Central memory CD4-positive, alpha-beta T cell (primary cell): ENCODE measurements at regions not wholly inside any gene's neighbourhood (a gene's known extent, or its start where the extent isn't known, plus 50 kb on each side); places are given as distances from the start of the nearest gene placed in this dataset.
"Not testable (repeated sequence)": the region's sequence is repeated elsewhere in the genome, so short reads cannot be mapped to it uniquely, and the experiment has no call there.

Experiments
- DNase-seq: peaks from one replicate; pipeline ENCODE4 v3.0.0; 2022

DNA sequence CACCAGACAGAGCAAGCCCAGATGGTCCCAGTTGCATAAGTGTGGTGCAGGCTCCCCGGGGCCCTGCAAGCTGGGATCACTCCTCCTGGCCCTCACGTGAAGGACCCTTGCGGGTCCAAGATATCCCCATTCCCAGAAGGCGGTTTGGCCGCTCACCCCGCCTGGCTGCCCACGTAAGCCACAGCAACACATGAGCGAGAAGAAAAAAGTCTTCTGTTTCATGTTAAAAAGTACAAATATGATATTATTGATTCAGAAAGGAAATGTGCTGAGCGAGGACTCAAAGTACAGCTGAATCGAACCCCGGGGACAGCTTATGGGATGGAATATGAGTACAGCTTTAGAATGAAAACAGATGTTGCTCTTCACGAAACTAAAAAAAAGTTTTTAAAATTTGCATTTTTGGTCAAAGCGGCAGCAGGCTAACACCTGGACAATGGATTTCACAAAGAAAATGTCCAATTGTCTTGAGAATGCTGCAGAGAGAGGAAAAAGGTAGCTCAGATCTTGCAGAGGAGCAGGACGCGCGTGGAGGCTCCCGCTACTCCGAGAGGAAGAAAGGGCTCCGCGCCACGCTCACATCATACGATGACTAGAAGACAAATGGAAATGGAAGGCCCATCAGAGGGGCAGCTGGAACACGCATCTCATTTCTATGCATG is 427.6 kb downstream of the IRX1 start:
- no peak for DNase-seq

- DNase-seq, result no peak
Measured at GRCh38 chr5:4023753-4024335, 428.2 kb downstream of the IRX1 start.

- DNase-seq, result no peak
Measured at GRCh38 chr5:4027088-4027734, 431.6 kb downstream of the IRX1 start.

GRCh38 chr5:4028384-4028783 is 432.8 kb downstream of the IRX1 start:
- no peak for DNase-seq

- DNase-seq, result not testable (repeated sequence)
Measured at GRCh38 chr5:4033546-4033945, 437.9 kb downstream of the IRX1 start.

DNA sequence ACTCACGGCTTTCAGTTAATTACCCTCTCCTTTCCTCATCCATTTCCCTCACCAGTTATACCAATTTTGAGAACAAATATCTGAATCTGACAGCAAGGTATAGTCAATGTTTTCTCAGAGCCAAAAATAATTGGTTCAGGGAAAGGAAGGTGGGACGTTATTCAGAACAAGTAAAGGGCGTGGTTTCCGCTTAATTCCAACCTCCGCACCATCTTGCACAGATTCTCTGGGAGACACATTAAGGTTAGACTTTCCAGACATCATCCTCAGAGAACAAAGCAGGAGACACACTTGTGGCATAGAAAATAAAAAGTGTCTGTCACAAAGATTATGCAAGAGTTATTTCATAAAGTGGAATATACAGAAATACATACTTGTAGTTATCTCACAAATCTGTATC is 441.2 kb downstream of the IRX1 start:
- no peak for DNase-seq

DNA sequence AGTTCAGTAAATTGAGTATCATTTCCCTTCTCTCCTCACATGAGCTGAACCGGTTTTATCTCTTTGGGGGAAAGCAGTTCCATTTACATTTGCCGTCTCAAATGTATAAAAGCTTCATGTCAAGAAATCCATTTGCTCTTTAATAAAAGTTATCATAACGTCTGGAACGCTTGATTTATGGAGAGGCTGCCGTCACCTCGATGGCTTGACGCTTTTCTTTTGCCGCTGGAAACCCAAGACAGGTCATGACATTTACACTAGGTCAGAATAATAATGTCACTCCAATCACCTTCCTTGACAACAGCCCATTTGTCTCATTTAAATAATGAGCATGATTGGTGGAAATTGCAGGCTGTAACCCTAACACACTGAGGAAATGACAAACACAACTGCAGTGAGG is 443.4 kb downstream of the IRX1 start:
- no peak for DNase-seq

- DNase-seq, result no peak
Measured at GRCh38 chr5:4042311-4042710, 446.7 kb downstream of the IRX1 start.

DNA sequence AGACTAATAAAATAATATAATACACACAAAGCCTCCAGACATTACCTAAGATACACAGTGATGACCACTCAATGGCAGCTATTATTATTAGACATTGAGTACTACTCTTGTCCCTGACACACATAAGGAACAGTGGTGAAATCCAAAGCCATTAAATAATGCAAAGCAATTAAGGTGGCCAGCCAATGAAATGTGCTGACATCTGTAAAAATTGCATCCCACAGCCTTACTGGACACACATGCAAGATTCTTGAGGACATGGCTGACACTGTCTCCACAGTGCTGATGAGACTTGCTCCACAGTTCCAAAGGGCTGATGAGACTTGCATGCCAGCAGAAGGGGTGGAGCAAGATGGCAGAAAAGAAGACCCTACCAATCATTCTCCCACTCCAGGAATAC is 447.5 kb downstream of the IRX1 start:
- no peak for DNase-seq

DNA sequence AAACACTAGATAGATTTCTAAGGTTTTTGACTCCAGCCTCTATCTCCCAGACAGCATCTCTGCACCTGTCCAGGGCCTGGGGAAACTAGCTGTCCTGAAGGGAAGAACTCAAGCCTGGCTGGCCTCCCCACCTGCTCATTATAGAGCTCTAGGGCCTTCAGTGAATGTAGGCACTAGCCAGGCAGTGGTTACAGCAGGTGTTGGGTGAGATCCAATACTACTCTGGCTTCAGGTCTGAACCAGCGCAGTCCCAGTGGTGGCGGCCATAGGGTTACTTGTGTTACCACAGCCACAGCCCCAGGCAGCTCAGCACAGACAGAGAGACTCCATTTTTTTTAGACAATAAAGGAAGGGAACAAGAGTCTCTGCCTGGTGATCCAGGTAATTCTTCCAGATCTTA is 449.2 kb downstream of the IRX1 start:
- DNase-seq, result no peak

- DNase-seq, result no peak
Measured at GRCh38 chr5:4048398-4048797, 452.8 kb downstream of the IRX1 start.

GRCh38 chr5:4050203-4050602 is 454.6 kb downstream of the IRX1 start:
- no peak for DNase-seq

DNA sequence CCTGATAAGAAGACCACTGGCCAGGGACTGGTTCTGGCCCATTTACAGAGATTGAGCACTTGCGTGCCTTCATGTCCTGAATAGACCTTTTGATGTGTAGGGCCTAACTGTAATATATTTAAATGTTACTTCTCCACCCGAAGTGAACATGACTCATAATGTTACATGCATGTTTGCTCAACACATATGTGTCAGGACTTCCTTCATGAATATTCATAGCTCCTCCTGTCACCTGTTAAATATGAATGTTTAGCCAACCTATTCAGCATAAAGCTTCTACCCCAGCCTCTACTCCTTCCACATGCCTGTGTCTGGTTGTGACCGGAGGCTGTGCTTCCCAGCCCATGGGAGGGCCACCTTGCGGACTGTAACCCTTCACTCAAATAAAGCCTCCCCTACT is 457.5 kb downstream of the IRX1 start:
- no peak for DNase-seq

GRCh38 chr5:4054092-4054491 is 458.5 kb downstream of the IRX1 start:
- DNase-seq, result no peak

- DNase-seq, result no peak
Measured at GRCh38 chr5:4058899-4059298, 463.3 kb downstream of the IRX1 start.

DNA sequence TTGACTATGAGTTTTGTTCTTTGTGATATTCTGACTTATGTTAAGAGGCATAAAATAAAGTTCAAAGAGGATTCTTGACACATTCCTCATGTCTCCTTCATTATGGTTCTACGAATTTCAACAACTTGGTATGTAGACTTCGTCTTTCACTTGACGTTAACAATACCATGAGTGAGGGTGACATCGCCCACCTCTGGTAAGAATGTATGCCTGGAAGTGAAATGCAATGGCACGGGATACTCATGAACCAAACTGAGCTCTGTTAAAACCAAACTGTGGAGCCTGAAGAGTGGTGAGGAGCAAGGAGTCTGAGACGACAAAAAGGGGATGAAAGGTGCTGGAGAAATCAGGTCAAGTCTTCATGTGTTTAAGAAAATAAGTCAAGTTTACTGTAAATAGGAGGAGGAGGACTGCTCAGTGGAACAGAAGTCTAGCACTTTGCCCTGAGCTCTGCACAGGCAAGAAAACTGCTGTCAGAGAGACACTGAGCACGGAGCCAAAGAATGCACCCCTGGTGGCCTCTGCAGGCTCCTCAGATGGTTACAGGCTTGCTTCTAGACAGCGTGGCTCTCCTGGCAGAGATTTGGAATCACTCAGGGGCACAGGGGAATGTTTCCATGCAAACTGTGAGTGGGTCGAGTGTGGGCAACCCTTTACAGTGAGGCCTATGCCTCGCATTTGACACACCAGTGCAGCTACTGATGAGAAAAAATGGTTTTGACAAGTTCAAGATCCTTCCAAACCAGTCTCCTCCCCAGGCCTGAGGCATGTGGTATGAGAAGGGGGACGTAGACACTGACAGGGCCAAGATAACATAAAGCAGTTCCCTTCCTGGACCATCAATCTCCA is 470.1 kb downstream of the IRX1 start:
- no peak for DNase-seq

GRCh38 chr5:4068171-4068570 is 472.5 kb downstream of the IRX1 start:
- DNase-seq, result no peak

DNA sequence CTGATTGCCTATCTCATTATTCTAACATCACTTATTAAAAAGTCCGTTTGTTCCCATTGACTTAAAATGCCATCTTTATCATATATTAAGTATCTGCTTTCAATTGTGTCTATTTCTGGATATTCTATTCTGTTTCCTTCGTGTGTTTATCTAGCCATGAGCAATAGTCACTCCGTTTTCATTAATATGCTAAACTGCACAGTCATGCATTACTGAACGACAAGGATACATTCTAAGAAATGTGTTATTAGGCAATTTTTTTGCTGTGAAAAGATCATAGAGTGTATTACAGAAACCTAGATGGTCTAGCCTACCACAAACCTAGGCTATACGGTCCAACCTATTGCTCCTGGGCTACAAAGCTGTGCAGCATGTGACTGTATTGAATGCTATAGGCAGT is 482.9 kb downstream of the IRX1 start:
- DNase-seq, result no peak

GRCh38 chr5:4079831-4080230 is 484.2 kb downstream of the IRX1 start:
- DNase-seq, result no peak

- DNase-seq, result no peak
Measured at GRCh38 chr5:4080370-4080769, 484.7 kb downstream of the IRX1 start.

DNA sequence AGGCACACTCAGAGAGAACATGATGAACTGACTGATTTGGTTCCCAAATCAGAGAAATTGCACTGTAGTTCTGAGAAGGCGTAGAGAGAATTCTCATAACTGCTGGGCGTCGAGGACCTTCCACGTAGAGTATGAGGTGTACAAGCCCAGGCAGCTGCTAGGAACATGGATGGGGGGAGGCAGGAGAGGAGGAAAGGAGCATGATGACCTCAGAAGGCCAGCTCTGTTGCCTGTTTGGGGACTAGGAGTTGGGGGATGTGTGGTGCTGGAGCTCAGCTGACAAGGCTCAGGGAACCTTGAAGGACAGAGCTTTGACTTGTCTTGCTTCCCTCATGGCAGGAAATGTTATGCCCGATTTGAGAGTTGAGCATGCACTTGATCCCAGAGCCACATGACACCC is 485.4 kb downstream of the IRX1 start:
- no peak for DNase-seq

DNA sequence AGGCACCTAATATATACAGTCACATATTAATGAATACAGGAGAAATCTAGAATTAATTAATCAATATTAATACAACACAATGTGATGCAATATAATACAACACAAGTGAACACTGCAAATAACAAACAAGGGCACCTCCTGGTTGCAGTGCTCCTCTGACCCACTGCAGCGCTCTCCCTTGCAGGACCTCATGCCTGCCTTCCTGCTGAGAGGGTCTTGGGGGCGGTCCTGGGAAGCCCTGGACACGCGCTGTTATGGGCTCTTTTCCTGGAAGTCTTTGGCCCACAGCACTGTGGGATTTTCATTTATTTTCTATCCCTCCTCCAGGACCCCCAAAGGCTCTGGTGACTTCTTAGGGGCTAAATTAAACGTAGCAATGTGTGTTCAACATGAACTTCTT is 485.8 kb downstream of the IRX1 start:
- DNase-seq, result no peak

DNA sequence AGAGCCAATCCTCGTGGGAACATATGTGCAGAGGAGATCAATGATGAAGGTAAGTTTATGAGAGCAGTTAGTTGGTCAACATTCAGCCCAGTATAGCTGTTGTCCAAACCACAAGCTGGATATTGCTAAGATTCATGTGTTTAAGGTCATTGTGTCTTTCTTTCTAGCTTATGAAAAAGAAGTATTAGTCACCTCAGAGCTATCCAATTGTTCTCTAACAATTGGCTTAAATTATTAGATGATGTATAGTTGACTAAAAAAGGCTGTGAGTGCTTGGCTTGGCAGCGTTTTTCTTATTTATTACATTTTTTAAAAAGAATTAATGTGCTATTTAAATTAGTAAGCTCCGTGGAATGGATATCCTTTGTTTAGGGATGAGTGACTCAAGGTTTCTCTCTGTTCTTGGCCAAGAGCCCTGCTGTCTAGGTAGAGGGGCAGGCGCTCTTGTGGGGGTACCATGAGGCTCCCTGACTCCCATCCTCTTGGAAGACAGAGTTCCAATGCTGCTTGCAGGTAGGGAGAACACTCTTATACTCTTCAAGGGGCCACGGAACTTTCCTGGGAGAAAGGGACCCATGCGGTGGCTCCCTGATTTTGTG is 487.4 kb downstream of the IRX1 start:
- DNase-seq, result no peak
